Activated CD8-positive, alpha-beta T cell treated with anti-CD3 and anti-CD28 coated beads for 36 hours (primary cell): ENCODE measurements at regions not wholly inside any gene's neighbourhood (a gene's known extent, or its start where the extent isn't known, plus 50 kb on each side); places are given as distances from the start of the nearest gene placed in this dataset.

Source experiments
- ATAC-seq: fragments of 200-7000 bp; cut with Tn5 transposase; one replicate; pipeline ENCODE4 v1.10.0; 2021; ENCODE audit warnings: mild to moderate bottlenecking, moderate library complexity
- CTCF ChIA-PET: fragments of 350-600 bp; sonication (Branson Sonifier 250); formaldehyde crosslinking; loops from one replicate; lab custom pipeline; 2021; ENCODE audit warnings: antibody characterized with exemption; lab: Charles Lee
- POLR2A ChIA-PET: fragments of 350-600 bp; sonication (Branson Sonifier 250); formaldehyde crosslinking; loops from one replicate; lab custom pipeline; 2021; ENCODE audit warnings: antibody characterized with exemption; lab: Charles Lee
- DNase-seq: peaks from one replicate; pipeline ENCODE4 v3.0.0-alpha.2; 2020
- H3K27ac Mint-ChIP-seq: one replicate; pipeline ENCODE4 v1.8.0; 2021; ENCODE audit warnings: mild to moderate bottlenecking, mixed read lengths
- H3K27me3 Mint-ChIP-seq: one replicate; pipeline ENCODE4 v1.8.0; 2021; ENCODE audit warnings: mixed read lengths
- H3K36me3 Mint-ChIP-seq: one replicate; pipeline ENCODE4 v1.8.0; 2021; ENCODE audit warnings: low read depth, mixed read lengths
- H3K4me1 Mint-ChIP-seq: one replicate; pipeline ENCODE4 v1.8.0; 2021; ENCODE audit warnings: low read depth, mixed read lengths
- H3K4me3 Mint-ChIP-seq: one replicate; pipeline ENCODE4 v1.8.0; 2021; ENCODE audit warnings: mild to moderate bottlenecking, moderate library complexity, mixed read lengths
- H3K9me3 Mint-ChIP-seq: one replicate; pipeline ENCODE4 v1.8.0; 2021; ENCODE audit warnings: mixed read lengths
- intact Hi-C: fragments of 100-400 bp; cut with micrococcal nuclease; formaldehyde crosslinking; loops from one replicate; pipeline ENCODE4 v1.10.0; 2022
- TF ChIP-seq, protein P1 (sequence below): fragments of 200-600 bp; IDR thresholded peaks from one replicate; pipeline ENCODE4 v1.8.0; 2022; ENCODE audit warnings: antibody characterized with exemption, mild to moderate bottlenecking

GRCh38 chr20:12074111-12074655 is 156.5 kb downstream of the BTBD3 start:
- CTCF ChIA-PET = no interaction called here

DNA sequence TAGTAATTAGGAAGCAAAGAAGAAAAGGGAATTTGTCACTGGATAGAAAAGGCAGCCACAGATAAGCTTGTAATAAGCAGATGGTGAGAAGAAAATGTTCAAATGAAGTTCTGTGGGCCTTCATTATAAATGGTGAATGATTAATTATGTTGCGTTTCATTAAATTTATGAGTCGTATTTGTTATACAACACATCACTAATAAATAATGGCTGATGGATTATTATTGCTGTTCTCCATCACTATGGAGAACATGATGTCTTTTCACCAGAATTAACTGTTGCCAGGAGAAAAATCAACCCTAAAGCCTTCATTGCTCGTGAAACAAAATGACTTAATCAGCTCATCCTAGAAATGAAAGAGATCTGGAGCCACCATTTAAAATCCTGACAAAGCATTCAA is 158.5 kb downstream of the BTBD3 start:
- intact Hi-C loops = no loop called here
- DNase-seq (no peak), ATAC-seq (no peak)
- Mint-ChIP-seq H3K4me1 (no peaks in the 10 kb centered on the region), H3K9me3 (no peaks in the 10 kb centered on the region), H3K4me3 (no peak overlapping the region), H3K27me3 (no peaks in the 10 kb centered on the region), H3K36me3 (no peaks in the 10 kb centered on the region), H3K27ac (no peak overlapping the region)
- TF ChIP-seq, protein P1, sequence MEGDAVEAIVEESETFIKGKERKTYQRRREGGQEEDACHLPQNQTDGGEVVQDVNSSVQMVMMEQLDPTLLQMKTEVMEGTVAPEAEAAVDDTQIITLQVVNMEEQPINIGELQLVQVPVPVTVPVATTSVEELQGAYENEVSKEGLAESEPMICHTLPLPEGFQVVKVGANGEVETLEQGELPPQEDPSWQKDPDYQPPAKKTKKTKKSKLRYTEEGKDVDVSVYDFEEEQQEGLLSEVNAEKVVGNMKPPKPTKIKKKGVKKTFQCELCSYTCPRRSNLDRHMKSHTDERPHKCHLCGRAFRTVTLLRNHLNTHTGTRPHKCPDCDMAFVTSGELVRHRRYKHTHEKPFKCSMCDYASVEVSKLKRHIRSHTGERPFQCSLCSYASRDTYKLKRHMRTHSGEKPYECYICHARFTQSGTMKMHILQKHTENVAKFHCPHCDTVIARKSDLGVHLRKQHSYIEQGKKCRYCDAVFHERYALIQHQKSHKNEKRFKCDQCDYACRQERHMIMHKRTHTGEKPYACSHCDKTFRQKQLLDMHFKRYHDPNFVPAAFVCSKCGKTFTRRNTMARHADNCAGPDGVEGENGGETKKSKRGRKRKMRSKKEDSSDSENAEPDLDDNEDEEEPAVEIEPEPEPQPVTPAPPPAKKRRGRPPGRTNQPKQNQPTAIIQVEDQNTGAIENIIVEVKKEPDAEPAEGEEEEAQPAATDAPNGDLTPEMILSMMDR = no peak
- ChIA-PET POLR2A (no interaction called here), CTCF (no interaction called here)

More at GRCh38 chr20:12074111-12074655, 156.5 kb downstream of the BTBD3 start:
- no peaks in the 10 kb centered on the region for H3K36me3 Mint-ChIP-seq
- ATAC-seq = no peak
- POLR2A ChIA-PET = no interaction called here
- DNase-seq = no peak
- intact Hi-C loops = no loop called here
- no peak overlapping the region for H3K4me3 Mint-ChIP-seq
- TF ChIP-seq, protein P1 = no peak
- H3K27ac Mint-ChIP-seq = no peak overlapping the region
- no peaks in the 10 kb centered on the region for H3K27me3 Mint-ChIP-seq
- no peaks in the 10 kb centered on the region for H3K4me1 Mint-ChIP-seq
- H3K9me3 Mint-ChIP-seq = no peaks in the 10 kb centered on the region

DNA sequence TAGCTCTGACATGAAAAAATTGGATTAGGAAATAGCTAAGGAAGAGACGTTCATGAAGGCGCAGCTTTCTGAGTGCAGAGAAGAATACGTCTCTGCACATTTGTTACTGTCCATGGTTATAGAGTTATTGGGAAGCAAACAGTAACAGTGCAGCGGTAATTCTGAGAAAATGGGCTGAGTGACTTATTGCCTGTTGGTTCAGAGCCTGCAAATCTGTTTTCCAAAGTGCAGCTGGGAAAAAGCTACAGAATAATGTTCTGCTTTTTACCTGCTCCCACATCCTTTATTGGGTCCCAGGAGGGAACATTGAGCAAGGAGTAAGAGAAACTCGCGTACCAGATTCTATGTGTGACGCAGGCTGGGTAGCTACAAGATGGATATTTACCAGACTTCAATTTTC is 160.2 kb downstream of the BTBD3 start:
- Mint-ChIP-seq H3K27ac (no peak overlapping the region), H3K4me1 (no peaks in the 10 kb centered on the region), H3K36me3 (no peaks in the 10 kb centered on the region), H3K27me3 (no peaks in the 10 kb centered on the region), H3K4me3 (no peak overlapping the region), H3K9me3 (no peaks in the 10 kb centered on the region)
- no peak for ATAC-seq
- intact Hi-C loops = no loop called here
- CTCF ChIA-PET = no interaction called here
- DNase-seq = no peak
- TF ChIP-seq, protein P1 = no peak
- POLR2A ChIA-PET = interaction anchor here (1.1 kb wide), 1 partner anchor 10 kb away, joined by 4 read pairs; no protein-coding TSS in a partner anchor

DNA sequence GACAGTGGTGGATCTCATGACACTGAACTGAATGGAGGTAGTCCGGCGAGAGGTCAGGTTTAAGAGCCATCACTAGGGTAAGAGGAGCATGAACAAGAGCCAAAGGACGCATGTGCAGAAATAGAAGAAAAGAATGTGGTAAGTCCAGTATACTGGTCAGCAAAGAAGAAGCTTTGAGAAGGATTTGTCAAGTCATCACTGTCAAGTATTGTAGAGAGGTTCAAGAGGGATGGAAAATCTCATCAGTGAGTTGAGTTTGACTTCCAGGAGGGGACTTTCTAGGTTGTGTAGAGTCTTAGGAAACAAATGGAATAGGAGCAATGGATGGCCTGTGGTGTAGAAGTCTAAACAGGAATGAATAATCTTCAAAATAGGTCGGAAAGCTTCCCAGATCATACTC is 161.8 kb downstream of the BTBD3 start:
- Mint-ChIP-seq H3K27me3 (no peaks in the 10 kb centered on the region), H3K4me1 (no peaks in the 10 kb centered on the region), H3K36me3 (no peaks in the 10 kb centered on the region), H3K9me3 (no peaks in the 10 kb centered on the region), H3K4me3 (no peak overlapping the region), H3K27ac (no peak overlapping the region)
- DNase-seq (no peak), ATAC-seq (no peak)
- TF ChIP-seq, protein P1 = no peak
- POLR2A ChIA-PET = no interaction called here
- CTCF ChIA-PET = interaction anchor here (1.1 kb wide), 1 partner anchor 9 kb away, joined by 3 read pairs; no protein-coding TSS in a partner anchor
- intact Hi-C loops = no loop called here

DNA sequence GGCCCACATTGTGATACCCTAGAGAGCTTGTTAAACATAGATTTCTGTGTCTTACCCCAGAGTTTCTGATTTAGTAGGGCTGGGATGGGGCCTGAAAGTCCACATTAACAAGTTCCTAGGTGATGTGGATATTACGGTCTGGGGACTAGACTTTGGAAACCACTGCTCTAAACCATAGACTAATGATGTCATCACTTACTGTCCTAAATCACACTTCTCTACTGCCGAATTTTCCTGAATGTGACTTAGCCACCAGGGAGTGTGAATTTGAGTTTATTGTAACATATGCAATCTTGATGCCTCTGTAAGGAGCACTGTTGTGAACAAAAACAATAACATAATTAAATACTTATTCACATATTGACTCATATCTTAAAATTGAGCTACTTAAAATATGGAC is 165.6 kb downstream of the BTBD3 start:
- CTCF ChIA-PET = no interaction called here
- ATAC-seq = no peak

More for the DNA sequence above, 165.6 kb downstream of the BTBD3 start:
- Mint-ChIP-seq H3K27me3 (no peaks in the 10 kb centered on the region), H3K9me3 (no peaks in the 10 kb centered on the region), H3K4me1 (no peaks in the 10 kb centered on the region), H3K27ac (no peak overlapping the region), H3K4me3 (no peak overlapping the region), H3K36me3 (no peaks in the 10 kb centered on the region)
- no peak for DNase-seq
- POLR2A ChIA-PET = no interaction called here
- TF ChIP-seq, protein P1 = no peak
- intact Hi-C loops = no loop called here
